Peyer's patch (tissue), 4 donors: ENCODE measurements at regions not wholly inside any gene's neighbourhood (a gene's known extent, or its start where the extent isn't known, plus 50 kb on each side); places are given as distances from the start of the nearest gene placed in this dataset.

ENCODE experiments used
- CTCF ChIP-seq, 6 experiments: fragments of 450-650 bp in 4 of 6; fragments of 200-600 bp in 2 of 6; sonication (generic) in 1 of 6; IDR thresholded peaks; one replicate each; pipeline ENCODE4 v1.5.1; 2017 to 2019; ENCODE audit warnings: antibody characterized with exemption in 6 of 6, mild to moderate bottlenecking in 3 of 6, moderate library complexity in 1 of 6
- POLR2A ChIP-seq, 2 donors: fragments of 450-650 bp; IDR thresholded peaks; one replicate each; pipeline ENCODE4 v1.5.1; 2017; ENCODE audit warnings: antibody characterized with exemption in 2 of 2, mild to moderate bottlenecking in 2 of 2, moderate library complexity in 2 of 2

- TF ChIP-seq CTCF (IDR thresholded peaks at IDR 0.05) (no peak), POLR2A (IDR thresholded peaks at IDR 0.05) (no peak)
Measured at GRCh38 chr15:58267051-58267450, 128.9 kb downstream of the AQP9 start.
